Esophagus muscularis mucosa (tissue), 4 donors: ENCODE measurements at regions not wholly inside any gene's neighbourhood (a gene's known extent, or its start where the extent isn't known, plus 50 kb on each side); places are given as distances from the start of the nearest gene placed in this dataset.
A peak's percentile ranks its signal among the peaks of the same experiment; 100 is the strongest.
"Not testable (repeated sequence)": the region's sequence is repeated elsewhere in the genome, so short reads cannot be mapped to it uniquely, and the experiment has no call there.

Experiments used
- DNase-seq: peaks from one replicate; pipeline ENCODE4 v3.0.0-alpha.2; 2017; ENCODE audit errors: extremely low spot score
- H3K27ac ChIP-seq, 4 donors: fragments of 200-600 bp; sonication (generic); replicated peaks in 1 of 4; 1 replicate in 3 of 4; 2 replicates in 1 of 4; pipeline ENCODE4 v1.5.1; 2016 to 2019; ENCODE audit warnings: mild to moderate bottlenecking in 1 of 4
- H3K27me3 ChIP-seq, 4 donors: fragments of 200-600 bp; sonication (generic); one replicate each; pipeline versions ENCODE4 v1.5.1 to v1.6.0; 2016 to 2019
- H3K36me3 ChIP-seq, 4 donors: fragments of 200-600 bp; sonication (generic); one replicate each; pipeline ENCODE4 v1.5.1; 2016 to 2019
- H3K4me1 ChIP-seq, 4 donors: fragments of 200-600 bp; sonication (generic); one replicate each; pipeline ENCODE4 v1.5.1; 2016 to 2019
- H3K4me3 ChIP-seq, 4 donors: fragments of 200-600 bp; sonication (generic); 1 replicate in 2 of 4; 2 replicates in 2 of 4; pipeline ENCODE4 v1.5.1; 2016 to 2019; ENCODE audit warnings: mild to moderate bottlenecking in 4 of 4, moderate library complexity in 1 of 4
- H3K9me3 ChIP-seq, 4 donors: fragments of 200-600 bp; sonication (generic); 1 replicate in 3 of 4; 2 replicates in 1 of 4; pipeline ENCODE4 v1.5.1; 2016 to 2019
- CTCF ChIP-seq, 3 experiments: fragments of 200-600 bp in 2 of 3; fragments of 450-650 bp in 1 of 3; sonication (generic) in 2 of 3; IDR thresholded peaks; one replicate each; pipeline ENCODE4 v1.5.1; 2017 to 2019; ENCODE audit warnings: antibody characterized with exemption in 3 of 3, mild to moderate bottlenecking in 2 of 3, moderate library complexity in 1 of 3
- EP300 ChIP-seq: sonication (generic); formaldehyde crosslinking; IDR thresholded peaks from one replicate; pipeline ENCODE4 v1.6.1; 2017; ENCODE audit warnings: antibody characterized with exemption
- POLR2A ChIP-seq: fragments of 450-650 bp; IDR thresholded peaks from one replicate; pipeline ENCODE4 v1.6.1; 2017; ENCODE audit warnings: antibody characterized with exemption, moderate library complexity, mild to moderate bottlenecking, low read depth
- POLR2AphosphoS5 ChIP-seq, 2 donors: sonication (generic); formaldehyde crosslinking; IDR thresholded peaks; one replicate each; pipeline ENCODE4 v1.6.1; 2017; ENCODE audit warnings: antibody characterized with exemption in 2 of 2
- WGBS: methylation state at CpG from one replicate; pipeline ENCODE4 v1.1.5; 2018; 5-methylcytosine and 5-hydroxymethylcytosine counted together
- intact Hi-C: fragments of 100-400 bp; cut with DNase I; formaldehyde crosslinking; loops from one replicate; pipeline ENCODE4 v1.15.1; 2023

GRCh38 chr13:97889803-97890202 lies 63.7 kb upstream of the IPO5 start:
- DNase-seq = no peak

GRCh38 chr13:97890573-97890972 lies 62.9 kb upstream of the IPO5 start:
- Histone ChIP-seq H3K27me3 (no peaks in the 10 kb centered on the region), H3K36me3 (no peaks in the 10 kb centered on the region), H3K27ac (no peak overlapping the region), H3K4me1 (peaks cover 0 to 21% (median 12%) of the 10 kb centered on the region in 4 donors), H3K4me3 (no peak overlapping the region), H3K9me3 (no peaks in the 10 kb centered on the region)
- no peak for TF ChIP-seq EP300
- TF ChIP-seq POLR2AphosphoS5 (IDR thresholded peaks at IDR 0.05) = no peak
- TF ChIP-seq POLR2A = no peak
- TF ChIP-seq CTCF (IDR thresholded peaks at IDR 0.05) = no peak
- intact Hi-C loops = no loop called here
- DNase-seq = no peak
- 97% methylated on average over 5 of the region's 5 CpGs for WGBS

More at GRCh38 chr13:97889803-97890202, 63.7 kb upstream of the IPO5 start:
- TF ChIP-seq POLR2A = no peak
- no peak for TF ChIP-seq EP300
- TF ChIP-seq CTCF (IDR thresholded peaks at IDR 0.05) = no peak
- TF ChIP-seq POLR2AphosphoS5 (IDR thresholded peaks at IDR 0.05) = no peak
- H3K36me3 ChIP-seq = no peaks in the 10 kb centered on the region
- H3K4me1 ChIP-seq = peaks cover 0 to 21% (median 13%) of the 10 kb centered on the region in 4 donors
- H3K27me3 ChIP-seq = no peaks in the 10 kb centered on the region
- no peaks in the 10 kb centered on the region for H3K9me3 ChIP-seq
- no peak overlapping the region for H3K4me3 ChIP-seq
- intact Hi-C loops = no loop called here
- 31% methylated on average over 1 of the region's 1 CpG for WGBS
- H3K27ac ChIP-seq = peak overlapping the region in 1 of 4 donors; percentile 33

- H3K4me1 ChIP-seq = peaks cover 0 to 21% (median 12%) of the 10 kb centered on the region in 4 donors
- H3K27me3 ChIP-seq, H3K36me3 ChIP-seq, H3K9me3 ChIP-seq, DNase-seq, intact Hi-C loops, H3K4me3 ChIP-seq: not testable (repeated sequence)
- H3K27ac ChIP-seq = peak overlapping the region; percentile 13 to 57 (median 25)
- 54% methylated on average over 8 of the region's 8 CpGs for WGBS
Measured at GRCh38 chr13:97891964-97892363, 61.5 kb upstream of the IPO5 start.

- 85% methylated on average over 3 of the region's 3 CpGs for WGBS
- TF ChIP-seq CTCF (IDR thresholded peaks at IDR 0.05) = no peak
- no peak for TF ChIP-seq POLR2AphosphoS5 (IDR thresholded peaks at IDR 0.05)
- no peak for TF ChIP-seq EP300
- TF ChIP-seq POLR2A = no peak
- Histone ChIP-seq H3K27ac (no peak overlapping the region), H3K4me3 (no peak overlapping the region), H3K9me3 (no peaks in the 10 kb centered on the region), H3K27me3 (no peaks in the 10 kb centered on the region), H3K36me3 (no peaks in the 10 kb centered on the region), H3K4me1 (peaks cover 0 to 21% (median 13%) of the 10 kb centered on the region in 4 donors)
- intact Hi-C loops = no loop called here
- no peak for DNase-seq
Measured at GRCh38 chr13:97892717-97893116, 60.8 kb upstream of the IPO5 start.

GRCh38 chr13:97895383-97895782 lies 58.1 kb upstream of the IPO5 start:
- 100% methylated on average over 1 of the region's 1 CpG for WGBS
- H3K27ac ChIP-seq = no peak overlapping the region
- no peaks in the 10 kb centered on the region for H3K36me3 ChIP-seq
- intact Hi-C loops = no loop called here
- TF ChIP-seq CTCF (IDR thresholded peaks at IDR 0.05) = no peak
- TF ChIP-seq EP300 = no peak
- TF ChIP-seq POLR2A = no peak
- no peak for DNase-seq
- peaks cover 0 to 30% (median 16%) of the 10 kb centered on the region in 4 donors for H3K4me1 ChIP-seq
- no peak overlapping the region for H3K4me3 ChIP-seq
- H3K27me3 ChIP-seq = no peaks in the 10 kb centered on the region
- no peaks in the 10 kb centered on the region for H3K9me3 ChIP-seq
